OCI-LY1 (cell line): ENCODE measurements at regions not wholly inside any gene's neighbourhood (a gene's known extent, or its start where the extent isn't known, plus 50 kb on each side); places are given as distances from the start of the nearest gene placed in this dataset.

ENCODE experiments used
- H2AFZ ChIP-seq: fragments of 200-600 bp; sonication (generic), shearing (Covaris generic); 2 replicates; pipeline ENCODE4 v1.6.0; 2014; ENCODE audit warnings: antibody characterized with exemption, mild to moderate bottlenecking, low read length
- H3F3A ChIP-seq: fragments of 200-600 bp; sonication (generic), shearing (Covaris generic); 2 replicates; pipeline ENCODE4 v1.6.0; 2014; ENCODE audit warnings: mild to moderate bottlenecking, antibody characterized with exemption, low read length, moderate library complexity; ENCODE audit not compliant: insufficient read depth
- H3K27ac ChIP-seq: fragments of 200-600 bp; sonication (generic); 2 replicates; pipeline ENCODE4 v1.5.1; 2014; ENCODE audit warnings: low read length, mixed run types, mild to moderate bottlenecking, low read depth; ENCODE audit not compliant: poor library complexity, severe bottlenecking
- H3K27me3 ChIP-seq: fragments of 200-600 bp; sonication (generic); 2 replicates; pipeline ENCODE4 v1.6.0; 2014; ENCODE audit warnings: antibody characterized with exemption, mild to moderate bottlenecking, low read length, moderate library complexity; ENCODE audit not compliant: insufficient read depth
- H3K36me3 ChIP-seq: fragments of 200-600 bp; sonication (generic); 2 replicates; pipeline ENCODE4 v1.6.1; 2014; ENCODE audit warnings: mild to moderate bottlenecking, antibody characterized with exemption, low read length, moderate library complexity, mixed read lengths; ENCODE audit not compliant: insufficient read depth
- H3K4me1 ChIP-seq: fragments of 200-600 bp; sonication (generic); 2 replicates; pipeline ENCODE4 v1.5.1; 2014; ENCODE audit warnings: mild to moderate bottlenecking, low read length, moderate library complexity; ENCODE audit not compliant: insufficient read depth, severe bottlenecking
- H3K4me2 ChIP-seq: fragments of 200-600 bp; sonication (generic), shearing (Covaris generic); 2 replicates; pipeline ENCODE4 v1.6.1; 2014; ENCODE audit warnings: low read length
- H3K4me3 ChIP-seq: fragments of 200-600 bp; sonication (generic); 2 replicates; pipeline ENCODE4 v1.5.1; 2014; ENCODE audit warnings: low read length, low read depth, mild to moderate bottlenecking, mixed read lengths; ENCODE audit not compliant: poor library complexity, severe bottlenecking
- H3K79me2 ChIP-seq: fragments of 200-600 bp; shearing (Covaris generic); 2 replicates; pipeline ENCODE4 v1.6.1; 2016; ENCODE audit warnings: mixed run types, low read length, mixed read lengths; ENCODE audit not compliant: insufficient read depth
- H3K9ac ChIP-seq: fragments of 200-600 bp; sonication (generic), shearing (Covaris generic); 2 replicates; pipeline ENCODE4 v1.6.1; 2014; ENCODE audit warnings: mild to moderate bottlenecking, low read length, mixed read lengths
- H3K9me2 ChIP-seq: fragments of 200-600 bp; sonication (generic), shearing (Covaris generic); 2 replicates; pipeline ENCODE4 v1.6.1; 2014; ENCODE audit warnings: low read depth, mild to moderate bottlenecking, low read length, mixed read lengths
- H3K9me3 ChIP-seq: fragments of 200-600 bp; shearing (Covaris generic); 2 replicates; pipeline ENCODE4 v1.6.1; 2014; ENCODE audit warnings: low read length, mixed read lengths
- H4K20me1 ChIP-seq: fragments of 200-600 bp; sonication (generic), shearing (Covaris generic); 2 replicates; pipeline ENCODE4 v1.6.0; 2016; ENCODE audit warnings: mild to moderate bottlenecking, low read length; ENCODE audit not compliant: insufficient read depth
- EZH2 ChIP-seq: fragments of 200-600 bp; sonication (generic), shearing (Covaris generic); IDR thresholded peaks from 2 replicates; pipeline ENCODE4 v1.8.0; 2017; ENCODE audit warnings: borderline replicate concordance, mixed run types, mild to moderate bottlenecking, antibody characterized with exemption, low read length, moderate library complexity, mixed read lengths
- TF ChIP-seq, protein P1 (sequence below): fragments of 200-600 bp; sonication (generic), shearing (Covaris generic); IDR thresholded peaks from 2 replicates; pipeline ENCODE4 v1.5.1; 2017; ENCODE audit warnings: mild to moderate bottlenecking, antibody characterized with exemption, low read length, moderate library complexity, mixed read lengths

DNA sequence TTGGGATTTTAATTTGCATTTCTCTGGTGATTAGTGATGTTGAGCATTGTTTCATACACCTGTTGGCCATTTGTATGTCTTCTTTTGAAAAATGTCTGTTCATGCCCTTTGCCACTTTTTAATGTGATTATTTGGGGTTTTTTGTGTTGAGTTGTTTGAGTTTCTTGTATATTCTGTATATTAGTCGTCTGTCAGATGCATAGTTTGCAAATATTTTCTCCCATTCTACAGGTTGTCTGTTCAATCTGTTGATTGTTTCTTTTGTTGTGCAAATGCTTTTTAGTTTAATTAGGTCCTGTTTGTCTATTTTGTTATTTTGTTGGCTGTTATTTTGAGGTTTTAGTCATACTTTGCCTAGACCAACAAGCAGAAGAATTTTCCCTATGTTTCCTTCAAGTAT is 164.0 kb upstream of the CXADR start:
- H3K4me1 ChIP-seq: no peaks in the 10 kb centered on the region
- no peak overlapping the region for H3K9ac ChIP-seq
- H4K20me1 ChIP-seq: no peaks in the 10 kb centered on the region
- TF ChIP-seq EZH2: no peak
- TF ChIP-seq, protein P1, sequence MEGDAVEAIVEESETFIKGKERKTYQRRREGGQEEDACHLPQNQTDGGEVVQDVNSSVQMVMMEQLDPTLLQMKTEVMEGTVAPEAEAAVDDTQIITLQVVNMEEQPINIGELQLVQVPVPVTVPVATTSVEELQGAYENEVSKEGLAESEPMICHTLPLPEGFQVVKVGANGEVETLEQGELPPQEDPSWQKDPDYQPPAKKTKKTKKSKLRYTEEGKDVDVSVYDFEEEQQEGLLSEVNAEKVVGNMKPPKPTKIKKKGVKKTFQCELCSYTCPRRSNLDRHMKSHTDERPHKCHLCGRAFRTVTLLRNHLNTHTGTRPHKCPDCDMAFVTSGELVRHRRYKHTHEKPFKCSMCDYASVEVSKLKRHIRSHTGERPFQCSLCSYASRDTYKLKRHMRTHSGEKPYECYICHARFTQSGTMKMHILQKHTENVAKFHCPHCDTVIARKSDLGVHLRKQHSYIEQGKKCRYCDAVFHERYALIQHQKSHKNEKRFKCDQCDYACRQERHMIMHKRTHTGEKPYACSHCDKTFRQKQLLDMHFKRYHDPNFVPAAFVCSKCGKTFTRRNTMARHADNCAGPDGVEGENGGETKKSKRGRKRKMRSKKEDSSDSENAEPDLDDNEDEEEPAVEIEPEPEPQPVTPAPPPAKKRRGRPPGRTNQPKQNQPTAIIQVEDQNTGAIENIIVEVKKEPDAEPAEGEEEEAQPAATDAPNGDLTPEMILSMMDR: no peak
- no peaks in the 10 kb centered on the region for H3K79me2 ChIP-seq
- no peaks in the 10 kb centered on the region for H3K27me3 ChIP-seq
- no peaks in the 10 kb centered on the region for H3K9me2 ChIP-seq
- H3K36me3 ChIP-seq: no peaks in the 10 kb centered on the region
- H3F3A ChIP-seq: no peaks in the 10 kb centered on the region
- no peak overlapping the region for H3K4me2 ChIP-seq
- H3K4me3 ChIP-seq: no peak overlapping the region
- no peak overlapping the region for H2AFZ ChIP-seq
- no peaks in the 10 kb centered on the region for H3K9me3 ChIP-seq
- no peak overlapping the region for H3K27ac ChIP-seq

DNA sequence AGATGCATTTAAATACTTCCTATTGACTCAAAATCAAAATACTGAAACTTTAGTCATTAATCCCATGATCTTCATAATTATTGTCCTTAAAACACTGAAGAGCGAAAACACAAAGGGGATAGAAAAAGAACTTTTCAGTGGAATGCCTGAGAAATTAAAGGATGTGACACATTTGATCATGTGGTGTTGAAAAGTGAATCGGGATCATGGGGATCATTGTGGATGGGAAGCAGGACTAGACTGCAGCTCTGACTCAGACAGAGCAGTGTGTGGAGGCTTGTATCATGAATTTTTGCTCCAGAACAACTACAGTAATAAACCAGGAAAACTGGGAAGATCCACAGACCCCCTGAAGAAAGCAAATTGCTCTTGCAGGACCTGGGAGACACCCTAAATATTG is 161.1 kb upstream of the CXADR start:
- no peak overlapping the region for H3K4me2 ChIP-seq
- TF ChIP-seq, protein P1: no peak
- no peak for TF ChIP-seq EZH2

DNA sequence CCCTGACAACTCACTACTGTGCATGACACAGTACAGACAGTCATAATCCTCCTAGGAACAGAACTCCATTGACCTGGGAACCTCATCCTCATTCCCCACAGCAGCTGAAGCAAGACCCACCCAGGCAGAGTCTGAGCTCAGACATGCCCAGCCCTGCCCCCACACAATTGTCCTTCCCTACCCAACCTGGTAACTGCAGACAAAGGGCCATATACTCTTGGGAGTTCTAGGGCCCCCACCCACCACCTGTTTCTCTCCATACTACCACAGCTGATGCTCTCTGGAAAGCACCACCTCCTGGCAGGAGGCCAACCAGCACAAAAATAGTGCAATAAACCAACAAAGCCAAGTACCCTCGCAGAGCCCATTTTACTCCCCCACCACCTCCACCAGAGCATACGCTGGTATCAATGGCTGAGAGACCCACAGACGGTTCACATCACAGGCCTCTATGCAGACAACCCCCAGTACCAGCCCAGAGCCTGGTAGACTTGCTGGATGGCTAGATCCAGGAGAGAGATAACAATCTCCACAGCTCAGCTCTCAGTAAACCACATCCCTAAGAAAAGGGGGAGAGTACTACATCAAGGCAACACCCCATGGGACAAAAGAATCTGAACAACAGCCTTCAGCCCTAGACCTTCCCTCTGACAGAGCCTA is 159.7 kb upstream of the CXADR start:
- Histone ChIP-seq H3K9ac (no peak overlapping the region), H3K4me3 (no peak overlapping the region), H3K9me3 (no peaks in the 10 kb centered on the region), H4K20me1 (no peaks in the 10 kb centered on the region), H3K4me1 (no peaks in the 10 kb centered on the region), H3K27ac (no peak overlapping the region), H3K9me2 (no peaks in the 10 kb centered on the region), H3K27me3 (no peaks in the 10 kb centered on the region), H3K79me2 (no peaks in the 10 kb centered on the region), H2AFZ (no peak overlapping the region), H3K4me2 (no peak overlapping the region), H3F3A (no peaks in the 10 kb centered on the region), H3K36me3 (no peaks in the 10 kb centered on the region)
- TF ChIP-seq, protein P1: no peak
- TF ChIP-seq EZH2: no peak

More for the DNA sequence above, 161.1 kb upstream of the CXADR start:
- Histone ChIP-seq H3K27me3 (no peaks in the 10 kb centered on the region), H3K4me3 (no peak overlapping the region), H3K36me3 (no peaks in the 10 kb centered on the region), H3K4me1 (no peaks in the 10 kb centered on the region), H3K9me3 (no peaks in the 10 kb centered on the region), H3K9me2 (no peaks in the 10 kb centered on the region), H3K9ac (no peak overlapping the region), H3K79me2 (no peaks in the 10 kb centered on the region), H4K20me1 (no peaks in the 10 kb centered on the region), H2AFZ (no peak overlapping the region), H3F3A (no peaks in the 10 kb centered on the region), H3K27ac (no peak overlapping the region)
